ENCODE measurements at regions not wholly inside any gene's neighbourhood (a gene's known extent, or its start where the extent isn't known, plus 50 kb on each side); places are given as distances from the start of the nearest gene placed in this dataset.
"Not testable (repeated sequence)": the region's sequence is repeated elsewhere in the genome, so short reads cannot be mapped to it uniquely, and the experiment has no call there.

DNA sequence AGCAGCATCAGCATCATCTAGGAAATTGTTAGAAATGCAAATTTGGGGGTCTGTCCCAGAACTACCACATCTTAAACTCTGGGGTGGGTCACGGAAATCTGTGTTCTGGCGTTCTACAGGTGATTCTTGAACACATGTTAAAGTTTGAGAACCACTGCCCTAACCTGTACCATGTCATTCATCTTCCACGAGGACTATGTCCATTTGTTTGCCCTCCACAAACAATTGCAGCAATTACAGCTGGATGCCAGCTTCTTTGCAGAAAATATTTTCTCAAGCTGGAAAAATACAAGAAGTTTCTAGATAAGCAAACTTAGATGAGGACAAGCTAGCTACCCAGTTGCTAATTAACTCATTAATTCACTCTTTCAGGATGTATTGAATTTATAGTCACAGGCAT lies 54.1 kb downstream of the MAFB start:
- no peak for DNase-seq (ENCODE audit: low spot score)

DNA sequence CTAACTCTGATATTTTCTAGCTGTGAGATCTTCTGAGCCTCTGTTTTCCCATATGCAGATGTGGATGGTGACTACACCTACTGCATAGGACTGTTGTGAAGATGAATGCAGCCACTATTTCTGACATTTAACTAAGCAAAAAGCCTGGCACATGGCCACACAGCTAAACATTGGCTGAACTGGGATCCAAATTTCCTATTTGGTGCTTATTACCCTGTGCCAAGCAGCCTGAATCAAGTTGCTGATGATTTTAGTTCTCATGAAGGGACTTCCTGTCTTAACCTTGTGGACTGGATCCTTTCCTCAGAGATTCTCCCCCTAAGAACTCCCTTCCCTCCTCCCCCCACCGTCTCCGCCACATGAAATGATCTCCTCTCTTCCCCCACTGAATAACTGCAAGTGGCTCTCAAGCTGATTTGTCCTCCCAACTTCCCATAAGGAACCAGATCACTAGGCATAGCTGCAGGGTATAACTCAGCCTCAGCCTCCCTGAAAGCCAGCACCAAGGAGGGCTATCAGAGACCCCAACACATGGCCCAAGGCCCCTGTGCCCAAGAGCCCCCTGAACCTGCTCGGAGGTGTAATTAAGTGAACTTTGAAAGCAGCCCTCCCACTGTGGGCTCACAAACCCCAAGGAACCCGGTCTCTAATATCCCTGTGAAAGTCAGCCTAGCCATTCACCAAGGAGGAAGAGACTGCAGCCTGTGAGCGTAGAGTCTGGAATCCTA lies 55.7 kb downstream of the MAFB start:
- DNase-seq (ENCODE audit: low spot score), result no peak

DNA sequence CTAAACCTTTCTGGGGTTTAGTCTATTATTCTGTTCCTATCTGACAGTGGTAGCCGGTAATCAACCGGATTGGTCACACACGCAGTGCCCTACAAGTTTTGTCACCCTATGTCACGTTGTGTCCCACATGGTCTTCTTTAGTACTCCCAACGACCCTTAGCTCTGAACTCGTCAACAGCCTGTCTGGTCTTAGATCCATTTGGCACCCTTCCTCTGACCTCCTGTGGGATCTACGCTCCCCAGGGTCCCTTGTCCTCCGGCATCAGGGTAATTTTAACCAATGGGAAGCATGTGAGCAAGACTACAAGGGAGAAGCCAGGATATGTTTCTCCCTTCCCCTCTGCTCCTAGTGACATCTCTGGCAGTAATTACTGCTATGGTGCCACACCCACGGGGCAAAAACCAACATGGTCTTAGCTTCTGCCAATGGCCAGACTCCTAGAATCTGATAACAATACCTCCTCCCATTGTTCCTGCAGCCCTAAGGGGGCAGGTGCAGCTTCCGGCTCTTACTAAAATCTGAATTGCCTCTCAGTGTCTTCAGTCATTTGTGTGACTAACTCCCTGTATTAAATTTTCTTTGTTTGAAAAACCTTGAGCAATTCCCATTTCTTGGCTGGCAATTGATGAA lies 56.6 kb downstream of the MAFB start:
- no peak for DNase-seq (ENCODE audit: low spot score)

DNA sequence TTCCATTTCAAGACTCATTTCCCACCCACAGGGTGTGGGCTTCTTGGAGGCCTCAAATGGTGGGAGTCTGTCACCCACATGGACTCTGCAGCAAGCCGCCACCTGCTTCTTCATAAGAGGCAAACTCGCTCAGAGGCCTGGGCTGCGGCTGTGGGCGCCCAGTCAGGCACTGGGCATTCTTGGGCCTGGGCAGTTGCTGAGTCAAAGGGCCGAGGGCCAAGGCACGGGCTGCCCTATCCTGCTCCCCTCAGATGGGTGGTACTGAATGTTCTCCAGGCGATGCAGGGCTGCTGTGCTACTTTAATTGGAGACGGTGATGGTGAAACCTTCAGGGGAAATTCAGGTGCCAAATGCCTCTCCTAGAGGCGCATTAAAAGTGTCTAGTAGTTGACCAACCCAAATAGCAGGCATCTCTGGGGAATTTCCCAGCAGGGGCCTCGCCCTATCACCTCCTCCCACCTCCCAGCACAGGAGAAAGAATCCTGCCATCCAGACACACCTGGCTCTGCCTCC lies 57.9 kb downstream of the MAFB start:
- no peak for DNase-seq (ENCODE audit: low spot score)

DNA sequence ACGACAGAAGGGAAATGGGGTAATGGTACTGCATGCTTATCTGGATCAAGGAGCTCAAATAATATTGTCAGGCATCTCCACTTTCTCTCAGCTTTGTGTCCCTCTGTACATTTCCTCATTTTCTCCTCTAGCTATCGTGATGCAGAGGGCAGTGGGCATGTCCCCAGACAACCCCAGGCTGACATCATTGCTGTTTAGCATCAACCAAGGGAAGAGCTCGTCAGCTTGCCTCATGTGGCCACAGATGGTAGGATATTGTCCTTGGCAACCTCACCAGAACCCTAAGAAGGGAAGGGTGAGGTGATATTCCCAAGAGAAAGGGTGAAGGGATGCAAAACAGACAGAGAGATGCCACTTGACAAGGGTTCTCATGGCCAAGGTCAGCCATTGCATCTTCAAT lies 58.3 kb downstream of the MAFB start:
- no peak for DNase-seq (ENCODE audit: low spot score)

DNA sequence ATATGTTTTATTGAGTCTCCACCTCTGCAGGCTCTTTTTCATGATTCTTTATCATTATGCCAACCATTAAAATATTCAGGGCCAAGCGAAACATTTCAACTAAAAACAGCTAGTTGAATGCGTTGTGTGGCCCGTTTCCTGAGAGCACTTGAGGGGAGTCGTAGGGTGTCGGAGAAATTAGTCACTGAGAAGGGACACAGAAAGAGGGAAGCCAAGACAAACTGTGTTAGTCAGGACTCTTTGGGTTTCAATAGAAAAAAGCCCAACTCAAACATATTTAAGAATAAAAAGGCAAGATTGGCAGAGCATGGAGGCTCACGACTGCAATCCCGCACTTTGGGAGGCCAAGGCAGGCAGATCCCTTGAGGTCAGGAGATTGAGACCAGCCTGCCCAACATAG lies 58.9 kb downstream of the MAFB start:
- DNase-seq (ENCODE audit: low spot score), result no peak

DNA sequence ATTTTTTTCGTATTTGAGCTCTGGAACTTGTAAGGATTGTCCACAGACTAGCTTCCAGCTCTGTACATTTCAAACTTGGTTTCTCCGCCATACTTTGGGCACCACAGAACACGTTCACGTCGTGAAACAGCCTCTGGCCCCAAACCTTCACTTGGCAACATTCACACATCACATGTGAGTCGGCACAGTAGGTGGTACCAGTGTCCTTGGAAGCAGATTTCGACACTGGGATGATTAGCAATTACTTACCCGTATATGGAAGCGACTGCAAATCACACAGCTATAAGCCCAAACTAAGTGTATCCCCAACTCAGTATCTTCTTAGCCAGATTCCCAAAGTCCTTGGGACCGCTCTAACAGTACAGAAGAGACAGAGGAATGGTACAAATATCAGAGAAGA lies 60.2 kb downstream of the MAFB start:
- DNase-seq (ENCODE audit: low spot score), result no peak

DNA sequence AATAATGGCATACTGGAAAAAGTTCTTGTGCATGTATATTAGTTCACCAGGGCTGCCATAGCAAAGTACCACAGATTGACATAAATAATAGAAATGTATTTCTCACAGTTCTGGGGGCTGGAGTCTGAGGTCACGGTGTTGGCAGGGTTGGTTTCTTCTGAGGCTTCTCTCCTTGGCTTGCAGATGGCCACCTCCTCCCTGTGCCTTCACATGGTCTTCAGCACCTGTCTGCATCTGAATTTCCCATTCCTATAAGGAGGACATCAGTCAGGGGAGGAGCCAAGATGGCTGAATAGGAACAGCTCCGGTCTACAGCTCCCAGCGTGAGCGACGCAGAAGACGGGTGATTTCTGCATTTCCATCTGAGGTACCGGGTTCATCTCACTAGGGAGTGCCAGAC lies 70.0 kb downstream of the MAFB start:
- not testable (repeated sequence) for DNase-seq (ENCODE audit: low spot score)

DNA sequence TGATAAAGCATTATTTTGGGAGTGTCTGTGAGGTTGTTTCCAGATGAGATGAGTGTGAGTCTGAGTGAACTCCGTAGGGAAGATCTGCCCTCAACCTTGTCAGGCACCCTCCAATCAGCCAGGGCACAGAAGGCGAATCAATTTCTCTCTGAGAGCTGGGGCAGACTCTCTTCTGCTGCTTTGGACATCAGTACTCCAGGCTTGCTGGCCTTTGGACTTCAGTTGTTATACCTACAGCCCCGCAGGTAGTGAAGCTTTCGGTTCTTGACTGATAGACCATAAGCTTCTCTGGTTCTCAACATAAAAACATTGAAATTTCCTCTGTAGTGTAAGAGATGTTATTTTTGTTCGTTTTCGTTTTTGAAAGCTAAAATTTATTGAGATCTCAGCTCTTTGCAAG lies 71.4 kb downstream of the MAFB start:
- DNase-seq (ENCODE audit: low spot score), result no peak

DNA sequence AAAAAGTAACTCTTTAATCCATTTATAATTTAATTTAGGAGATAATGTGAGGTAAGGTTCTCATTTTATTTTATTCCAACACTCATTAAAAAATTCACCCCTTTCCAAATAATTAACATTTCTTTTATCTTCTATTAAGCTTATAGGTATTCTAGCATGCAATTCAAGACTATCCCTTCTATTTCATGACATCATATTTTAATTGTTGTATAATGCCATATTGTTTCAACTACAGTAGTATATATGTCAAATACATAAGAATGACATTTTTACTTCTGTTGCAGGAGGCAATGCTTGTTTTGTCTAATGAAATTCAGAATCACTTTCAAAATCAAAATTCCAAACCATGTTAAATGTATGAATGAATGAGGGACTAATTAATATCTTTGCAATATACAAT lies 76.2 kb downstream of the MAFB start:
- DNase-seq (ENCODE audit: low spot score), result no peak

DNA sequence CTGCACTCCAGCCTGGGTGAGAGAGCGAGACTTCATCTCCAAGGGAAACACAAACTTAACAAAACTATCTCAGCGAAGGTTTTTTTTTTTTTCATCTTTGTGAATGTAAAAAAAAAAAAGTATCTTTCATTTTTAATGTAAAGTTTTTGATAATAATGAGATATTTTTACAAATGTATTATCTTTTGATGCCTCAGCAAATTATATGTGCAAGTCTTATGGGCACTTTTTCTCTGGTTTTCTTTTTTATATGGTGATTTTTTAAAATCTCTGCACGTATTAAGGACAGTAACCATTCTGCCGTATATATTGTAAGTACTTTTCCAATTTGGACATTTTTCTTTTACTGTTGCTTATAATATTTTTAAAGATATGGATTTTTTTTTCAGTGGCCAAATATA lies 76.8 kb downstream of the MAFB start:
- no peak for DNase-seq (ENCODE audit: low spot score)

DNA sequence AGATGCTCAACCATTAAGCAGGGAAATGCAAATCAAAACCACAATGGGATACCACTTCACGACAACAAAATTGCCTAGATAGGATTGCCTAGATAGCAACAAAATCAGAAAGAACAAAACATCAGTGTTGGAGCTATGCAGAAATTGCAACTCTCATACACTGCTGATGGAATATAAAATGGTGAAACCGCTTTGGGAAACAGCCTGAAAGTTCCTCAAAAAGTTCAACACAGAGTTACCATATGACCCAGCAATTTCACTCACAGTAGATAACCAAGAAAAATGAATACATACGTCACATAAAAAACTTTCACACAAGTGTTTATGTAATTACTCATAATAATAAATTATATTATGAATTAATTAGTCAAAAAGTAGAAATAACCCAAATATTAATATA lies 78.3 kb downstream of the MAFB start:
- DNase-seq (ENCODE audit: low spot score), result no peak

DNA sequence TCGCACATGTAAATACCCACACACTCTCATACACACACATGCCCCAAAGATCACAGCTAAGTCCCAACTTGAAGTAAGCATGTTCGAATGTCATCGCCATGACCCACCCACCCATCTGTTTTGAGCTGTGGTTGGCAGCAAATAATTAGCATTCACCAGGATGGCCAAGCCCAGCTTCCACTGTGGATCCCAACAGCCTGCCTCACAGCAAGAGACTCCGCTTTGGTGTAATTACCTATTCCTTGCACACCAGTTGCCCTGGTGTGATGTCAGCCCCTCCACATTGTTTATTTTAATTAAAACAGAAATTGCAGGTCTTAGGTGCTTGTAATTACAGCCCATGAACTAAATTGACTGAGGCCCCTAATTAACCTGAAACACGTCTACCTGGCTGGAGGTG lies 81.1 kb downstream of the MAFB start:
- DNase-seq (ENCODE audit: low spot score), result no peak

DNA sequence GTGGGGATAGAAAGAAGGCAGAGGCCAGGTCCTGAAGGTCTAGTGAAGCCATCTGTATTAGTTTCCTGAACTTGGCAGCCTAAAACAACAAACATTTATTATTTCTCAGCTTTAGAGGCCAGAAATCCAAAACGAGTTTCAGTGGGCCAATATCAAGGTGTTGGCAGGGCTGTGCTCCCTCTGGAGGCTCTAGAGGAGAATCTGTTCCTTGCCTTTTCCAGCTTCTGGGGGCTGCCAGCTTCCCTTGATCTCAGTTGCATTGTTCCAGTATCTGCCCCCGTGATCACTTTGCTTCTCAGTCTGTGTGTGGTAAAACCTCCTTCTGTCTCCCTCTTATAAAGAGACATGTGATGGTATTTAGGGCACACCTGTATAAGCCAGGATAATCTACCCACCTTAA lies 82.4 kb downstream of the MAFB start:
- DNase-seq (ENCODE audit: low spot score), result no peak

DNA sequence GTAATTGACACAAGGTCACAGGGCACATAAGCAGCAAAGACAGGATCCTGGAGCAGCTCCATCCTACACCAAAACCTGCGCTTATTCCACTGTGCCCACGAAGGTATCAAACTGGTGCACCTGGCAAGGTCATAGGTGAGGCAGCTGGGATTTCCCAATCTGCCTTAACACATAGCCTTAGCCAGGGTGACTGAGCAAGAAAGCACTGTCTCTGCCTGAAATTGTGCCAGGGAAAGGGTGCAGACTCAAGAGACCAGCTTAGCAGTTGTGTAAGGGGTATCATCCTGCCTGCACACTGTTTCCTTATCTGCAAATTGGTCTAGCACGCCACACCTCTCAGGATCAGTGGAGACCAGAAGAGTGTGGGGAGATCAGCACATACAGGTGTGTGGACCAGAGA lies 82.8 kb downstream of the MAFB start:
- DNase-seq (ENCODE audit: low spot score), result no peak

DNA sequence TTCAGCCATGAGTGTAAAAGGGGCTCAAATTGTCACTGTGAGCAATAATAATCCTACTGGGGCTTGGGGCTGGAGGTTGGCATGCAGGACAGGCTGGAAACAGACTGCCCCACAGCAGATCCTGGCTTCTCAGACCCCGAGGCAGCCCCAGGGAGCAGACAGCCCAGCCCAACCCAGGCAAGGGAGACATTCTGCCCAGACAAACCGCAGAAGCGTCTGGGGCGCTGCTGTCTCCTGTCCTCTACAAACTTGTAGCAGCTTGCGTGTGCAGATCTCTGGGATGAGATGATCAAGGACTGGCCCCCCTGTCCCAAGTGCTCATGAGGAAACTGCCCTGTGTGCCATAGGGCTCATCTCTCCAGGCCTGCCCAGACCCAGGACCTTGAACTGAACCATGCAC lies 84.6 kb downstream of the MAFB start:
- DNase-seq (ENCODE audit: low spot score), result no peak

DNA sequence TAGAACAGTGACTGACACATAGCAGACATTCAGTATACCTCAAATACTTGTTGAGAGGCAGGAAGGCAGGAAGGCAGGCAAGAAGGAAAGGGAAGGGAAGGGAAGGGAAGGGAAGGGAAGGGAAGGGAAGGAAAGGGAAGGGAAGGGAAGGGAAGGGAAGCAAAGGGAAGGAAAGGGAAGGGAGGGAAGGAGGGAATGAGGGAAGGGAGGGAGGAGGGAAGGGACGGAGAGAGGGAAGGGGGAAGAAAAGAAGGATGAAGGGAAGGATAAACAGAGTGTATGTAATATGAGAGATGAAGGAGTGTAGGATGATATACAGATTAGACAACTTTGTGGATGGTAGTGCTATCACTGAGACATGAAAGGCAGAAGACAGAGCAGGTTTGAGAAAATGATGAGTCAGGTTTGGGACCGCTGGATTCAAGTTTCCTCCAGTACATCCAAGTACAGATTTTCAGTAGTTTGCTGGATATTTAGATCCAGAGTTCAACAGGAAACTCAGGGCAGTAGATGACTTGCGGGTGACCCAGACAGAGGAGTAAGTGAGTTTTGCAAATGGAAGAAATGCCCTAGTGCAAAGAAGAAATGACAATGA lies 85.9 kb downstream of the MAFB start:
- DNase-seq (ENCODE audit: low spot score), result no peak

DNA sequence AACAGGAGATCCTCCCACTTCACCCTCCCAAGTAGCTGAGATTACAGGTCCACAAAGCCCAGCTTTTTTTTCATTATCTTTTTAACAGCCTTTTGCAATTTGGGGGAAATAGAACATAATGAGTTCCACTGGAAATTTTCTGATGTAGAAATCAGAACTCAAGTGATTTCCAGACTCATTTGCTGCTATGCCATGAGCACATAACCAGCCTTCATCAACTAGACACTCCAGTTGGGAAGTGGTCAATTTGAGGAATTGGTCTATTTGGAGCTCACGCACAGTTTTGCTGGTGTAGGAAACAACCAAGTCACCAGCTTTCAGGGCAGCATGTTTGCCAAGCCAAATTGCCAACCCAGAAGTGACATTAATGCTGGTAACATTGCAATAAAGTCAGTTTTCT lies 86.7 kb downstream of the MAFB start:
- DNase-seq (ENCODE audit: low spot score), result no peak

DNA sequence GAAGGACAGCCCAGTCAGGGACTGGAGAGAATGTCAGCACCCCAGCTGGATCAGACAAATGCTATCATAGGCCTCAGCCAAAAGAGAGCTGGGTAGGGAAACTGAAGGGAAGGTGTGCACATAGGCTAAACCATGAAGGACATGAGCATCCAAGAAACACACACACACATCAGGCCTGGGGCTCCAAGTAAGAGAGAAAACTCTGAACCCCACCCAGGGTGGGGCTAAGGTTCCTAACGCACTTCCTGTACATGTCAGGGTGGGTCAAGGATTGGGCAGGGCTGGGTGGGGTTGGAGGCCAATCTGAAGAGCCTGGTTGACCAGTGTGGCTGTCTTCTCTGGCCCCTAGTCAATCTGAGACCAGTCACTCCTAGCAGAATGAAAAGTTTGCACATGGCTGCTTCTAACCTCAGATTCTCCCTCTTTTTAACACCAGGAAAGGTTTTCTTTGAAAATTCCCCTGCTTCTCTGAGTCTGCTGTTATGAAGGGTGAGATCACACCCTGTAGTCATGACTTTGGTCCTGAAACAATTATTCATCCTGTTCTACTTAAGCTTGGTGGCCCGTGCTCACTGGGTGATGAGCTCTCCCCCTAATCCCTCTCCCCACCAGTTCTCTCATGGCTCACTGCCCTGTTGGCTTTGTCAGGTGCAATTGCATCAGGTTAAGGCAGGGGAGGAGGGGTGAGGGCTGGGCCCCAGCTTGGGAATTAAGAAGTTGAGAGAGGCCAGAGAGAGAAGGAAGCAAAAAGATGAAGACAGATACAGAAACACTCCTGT lies 88.4 kb downstream of the MAFB start:
- DNase-seq (ENCODE audit: low spot score), result no peak

DNA sequence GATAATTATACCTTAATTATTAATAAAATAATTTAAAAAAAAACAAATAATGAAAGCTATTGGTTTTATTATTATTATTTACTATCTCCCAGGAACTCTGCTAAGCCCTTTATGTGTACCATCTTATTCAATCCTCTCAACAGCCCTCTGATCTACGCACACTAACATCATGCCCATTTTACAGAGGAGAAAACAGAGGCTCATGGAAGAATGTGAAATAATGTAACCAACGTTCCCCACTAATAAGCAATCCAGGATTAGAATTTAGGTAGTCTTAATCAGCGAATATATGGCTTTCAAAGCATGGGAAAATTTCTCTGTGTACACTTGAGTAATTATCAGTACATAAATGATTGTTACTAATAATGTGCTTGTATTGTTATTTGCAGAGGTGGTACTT lies 89.0 kb downstream of the MAFB start:
- no peak for DNase-seq (ENCODE audit: low spot score)

DNA sequence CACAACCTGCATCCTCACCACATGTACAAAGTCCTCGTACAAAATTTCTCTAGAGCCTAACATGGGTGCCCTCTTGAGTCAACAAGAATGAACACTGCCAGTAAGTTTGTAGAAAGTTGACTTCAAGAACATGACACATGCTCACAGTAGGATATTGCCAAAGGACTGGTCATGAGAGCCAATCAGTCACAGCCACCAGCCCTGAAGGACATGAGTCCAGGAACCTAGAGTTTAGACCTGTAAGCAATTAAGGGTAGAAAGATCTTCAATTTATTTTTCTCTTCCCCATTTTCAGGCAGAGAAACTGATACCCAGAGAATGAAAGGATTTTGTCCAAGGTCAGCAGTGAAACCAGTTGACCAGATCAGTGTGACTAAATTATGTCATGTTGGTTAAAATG lies 96.1 kb downstream of the MAFB start:
- DNase-seq (ENCODE audit: low spot score), result no peak

DNA sequence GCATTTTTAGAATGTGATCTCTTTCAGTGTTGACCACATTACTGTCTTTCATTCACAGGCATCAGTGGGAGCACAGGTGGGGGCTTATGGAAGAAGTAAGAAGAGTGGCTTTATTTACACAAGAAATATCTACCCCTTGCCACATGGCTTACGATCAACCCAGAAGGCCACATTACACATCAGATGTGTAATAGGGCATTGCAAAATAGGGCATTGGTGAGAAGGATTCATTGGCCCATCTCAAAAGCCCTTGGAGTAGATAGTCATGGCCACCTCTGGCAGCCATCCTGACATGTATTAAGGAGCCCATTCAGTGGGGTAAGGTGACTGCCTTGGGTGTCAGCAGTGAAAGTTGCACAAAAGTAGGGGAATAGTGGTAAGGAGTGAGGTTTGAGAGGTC lies 97.5 kb downstream of the MAFB start:
- DNase-seq (ENCODE audit: low spot score), result no peak

DNA sequence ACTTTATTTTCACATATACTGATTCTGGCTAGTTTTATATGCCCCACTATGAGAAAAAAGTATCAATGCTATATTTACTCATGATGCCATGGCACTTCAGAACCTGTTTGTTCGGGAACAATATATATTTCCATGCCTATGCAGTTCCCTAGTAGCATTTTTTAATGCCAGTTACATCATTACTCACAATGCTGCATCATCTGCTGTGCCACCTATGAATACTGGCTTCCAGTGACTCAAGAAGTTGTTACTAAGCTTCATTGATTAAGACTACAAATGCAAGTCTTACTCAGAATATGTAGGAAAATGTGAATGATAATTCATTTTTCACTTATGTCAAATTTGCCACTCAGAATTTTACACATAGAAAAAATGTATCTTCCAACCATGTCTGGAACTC lies 97.9 kb downstream of the MAFB start:
- DNase-seq (ENCODE audit: low spot score), result no peak

All from H4 (cell line).